GM12865 (cell line): ENCODE measurements at regions not wholly inside any gene's neighbourhood (a gene's known extent, or its start where the extent isn't known, plus 50 kb on each side); places are given as distances from the start of the nearest gene placed in this dataset.

Experiments used
- DNase-seq: peaks from one replicate; pipeline ENCODE4 v3.0.0; 2010; ENCODE audit warnings: low read depth
- H3K4me3 ChIP-seq: 2 replicates; pipeline ENCODE4 v1.5.1; 2011; ENCODE audit warnings: mild to moderate bottlenecking, low read depth, low read length, control low read depth
- TF ChIP-seq, protein P1 (sequence below): IDR thresholded peaks from 2 replicates; pipeline ENCODE4 v1.5.1; 2011; ENCODE audit warnings: low read length, control low read depth, low read depth, inconsistent platforms; ENCODE audit not compliant: insufficient read depth; ENCODE audit errors: missing control alignments

DNA sequence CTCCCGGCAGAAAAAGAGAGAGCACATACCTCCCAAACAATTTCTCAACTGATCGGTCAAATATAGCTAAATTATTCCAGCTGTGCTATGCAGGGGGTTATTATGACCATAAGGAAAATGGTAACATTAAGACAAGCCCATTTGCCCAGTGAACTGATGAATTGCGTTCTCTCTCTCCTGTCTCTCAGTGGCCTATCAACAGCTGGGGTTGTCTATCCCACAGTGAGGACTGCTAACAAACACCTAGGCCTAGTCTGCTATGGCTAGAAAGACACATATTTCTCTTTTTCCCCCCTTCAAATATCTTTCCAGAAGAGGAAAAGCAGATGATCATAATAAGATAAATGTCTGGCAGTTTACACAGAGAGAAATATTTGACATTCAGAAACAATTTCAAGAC lies 263.8 kb upstream of the ELAC2 start:
- DNase-seq: no peak
- TF ChIP-seq, protein P1, sequence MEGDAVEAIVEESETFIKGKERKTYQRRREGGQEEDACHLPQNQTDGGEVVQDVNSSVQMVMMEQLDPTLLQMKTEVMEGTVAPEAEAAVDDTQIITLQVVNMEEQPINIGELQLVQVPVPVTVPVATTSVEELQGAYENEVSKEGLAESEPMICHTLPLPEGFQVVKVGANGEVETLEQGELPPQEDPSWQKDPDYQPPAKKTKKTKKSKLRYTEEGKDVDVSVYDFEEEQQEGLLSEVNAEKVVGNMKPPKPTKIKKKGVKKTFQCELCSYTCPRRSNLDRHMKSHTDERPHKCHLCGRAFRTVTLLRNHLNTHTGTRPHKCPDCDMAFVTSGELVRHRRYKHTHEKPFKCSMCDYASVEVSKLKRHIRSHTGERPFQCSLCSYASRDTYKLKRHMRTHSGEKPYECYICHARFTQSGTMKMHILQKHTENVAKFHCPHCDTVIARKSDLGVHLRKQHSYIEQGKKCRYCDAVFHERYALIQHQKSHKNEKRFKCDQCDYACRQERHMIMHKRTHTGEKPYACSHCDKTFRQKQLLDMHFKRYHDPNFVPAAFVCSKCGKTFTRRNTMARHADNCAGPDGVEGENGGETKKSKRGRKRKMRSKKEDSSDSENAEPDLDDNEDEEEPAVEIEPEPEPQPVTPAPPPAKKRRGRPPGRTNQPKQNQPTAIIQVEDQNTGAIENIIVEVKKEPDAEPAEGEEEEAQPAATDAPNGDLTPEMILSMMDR: no peak
- H3K4me3 ChIP-seq: no peak overlapping the region

DNA sequence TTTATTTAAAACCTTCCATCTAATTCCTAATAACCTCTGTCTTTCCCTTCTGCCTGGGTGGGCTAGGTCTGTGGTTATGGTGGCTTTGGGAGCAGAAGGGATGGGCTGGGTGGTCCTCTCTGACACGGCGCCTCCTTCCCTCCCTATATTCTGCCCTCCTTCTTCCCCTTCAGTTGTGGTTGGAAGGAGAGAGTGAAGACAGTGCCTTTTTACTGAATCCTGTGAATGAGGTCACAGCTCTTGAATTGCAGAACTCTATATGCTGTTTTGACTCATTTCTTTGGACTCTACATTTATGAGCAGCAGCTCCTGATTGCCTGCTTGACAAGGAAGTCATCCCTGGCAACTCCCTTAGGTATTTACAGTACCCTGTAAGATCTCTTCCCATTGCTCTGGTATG lies 256.0 kb upstream of the ELAC2 start:
- DNase-seq: no peak
- H3K4me3 ChIP-seq: no peak overlapping the region
- TF ChIP-seq, protein P1: no peak

DNA sequence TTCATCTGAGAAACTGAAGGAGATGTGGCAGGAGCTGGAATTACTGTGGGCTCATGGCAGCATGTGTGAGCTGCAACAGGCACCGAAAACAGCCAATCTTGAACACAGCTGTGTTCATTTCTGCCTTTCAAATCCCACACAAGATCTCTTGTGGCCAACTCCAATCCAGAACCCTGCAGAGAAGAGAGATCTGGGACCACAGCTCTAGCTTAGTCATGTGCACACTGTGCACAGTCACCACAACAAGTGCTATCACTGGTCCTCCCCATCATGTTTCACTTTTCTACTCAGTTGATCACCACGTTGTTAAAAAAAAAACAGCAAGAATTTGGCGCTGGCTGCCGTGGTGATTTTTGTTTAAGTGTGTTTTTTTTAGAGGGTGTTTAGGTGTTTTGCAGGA lies 254.5 kb upstream of the ELAC2 start:
- TF ChIP-seq, protein P1: no peak
- H3K4me3 ChIP-seq: no peak overlapping the region
- no peak for DNase-seq

DNA sequence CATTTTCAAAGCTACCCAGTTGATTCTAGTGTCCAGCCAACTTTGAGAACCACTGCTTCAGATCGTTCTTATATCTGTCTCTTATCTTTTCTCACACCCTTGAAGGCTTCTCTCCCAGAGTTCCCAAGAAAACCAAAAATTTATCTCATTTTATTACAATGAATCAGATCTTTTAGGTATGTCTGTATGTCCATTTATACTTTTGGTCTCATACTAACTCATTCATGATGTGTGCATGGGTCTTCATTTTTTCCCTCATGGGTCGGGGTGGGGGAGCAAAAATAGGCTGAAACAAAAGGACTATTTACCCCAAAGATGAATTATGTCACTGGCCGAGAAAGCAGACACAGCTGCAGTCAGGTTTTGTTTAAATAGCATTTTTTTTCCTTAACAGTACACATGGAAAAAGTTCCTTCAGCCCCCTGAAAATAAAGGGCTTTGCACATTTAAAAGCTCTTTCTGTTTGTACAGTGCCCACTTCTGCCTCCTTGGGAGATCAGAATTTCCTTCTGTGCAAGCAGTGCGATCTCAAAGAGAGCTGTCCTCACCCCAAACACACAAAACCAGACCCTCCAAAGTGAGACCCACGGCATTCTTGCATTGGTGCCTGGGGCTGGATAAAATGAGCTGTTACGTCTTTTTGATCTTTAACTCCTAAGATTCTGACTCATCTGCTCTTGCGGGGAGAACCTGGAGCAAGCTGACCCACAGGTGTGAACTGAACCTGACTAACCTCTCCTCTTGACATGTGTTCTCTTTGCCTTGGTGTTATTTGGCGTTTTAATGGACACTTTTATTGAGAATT lies 251.2 kb upstream of the ELAC2 start:
- TF ChIP-seq, protein P1: no peak
- no peak overlapping the region for H3K4me3 ChIP-seq
- no peak for DNase-seq

DNA sequence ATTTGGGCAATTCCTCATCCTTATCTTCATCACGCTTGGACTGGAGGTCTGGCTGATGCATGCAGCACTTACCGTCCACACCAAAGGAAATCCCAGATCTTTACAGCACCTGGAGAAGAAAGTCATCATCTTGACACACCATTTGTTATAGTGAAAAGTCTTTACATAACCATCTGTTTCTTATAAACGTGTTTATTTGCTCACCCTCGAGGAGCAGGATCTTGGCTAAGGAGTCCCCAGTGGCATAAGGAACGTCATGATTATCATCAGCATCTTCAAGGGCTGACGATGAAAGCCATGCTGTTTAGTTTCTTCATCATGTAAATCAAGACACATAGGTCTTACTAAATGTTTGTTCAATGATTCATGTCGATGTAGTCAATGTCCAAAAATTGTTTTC lies 248.8 kb upstream of the ELAC2 start:
- DNase-seq: no peak
- TF ChIP-seq, protein P1: no peak

DNA sequence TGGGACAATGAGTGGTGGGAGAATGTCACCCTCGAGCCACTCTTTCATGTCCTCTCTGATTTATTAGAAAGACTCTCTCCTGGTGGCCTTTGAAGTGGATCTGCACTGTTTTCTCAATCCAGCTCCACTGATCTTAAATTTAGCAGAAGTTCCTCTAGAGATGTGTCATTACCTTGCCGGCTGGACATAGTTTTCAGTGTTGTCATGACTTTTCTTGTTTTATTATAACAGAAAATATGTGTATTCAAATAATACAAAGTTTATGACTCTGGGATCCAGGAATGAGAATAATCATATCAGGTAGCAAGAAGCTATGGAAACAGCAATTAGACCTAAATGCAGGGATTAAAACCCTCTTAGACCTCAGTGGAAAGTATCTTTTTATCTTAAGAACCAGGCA lies 247.5 kb upstream of the ELAC2 start:
- DNase-seq: no peak
- H3K4me3 ChIP-seq: no peak overlapping the region
- TF ChIP-seq, protein P1: no peak

More for the DNA sequence above, 248.8 kb upstream of the ELAC2 start:
- no peak overlapping the region for H3K4me3 ChIP-seq

DNA sequence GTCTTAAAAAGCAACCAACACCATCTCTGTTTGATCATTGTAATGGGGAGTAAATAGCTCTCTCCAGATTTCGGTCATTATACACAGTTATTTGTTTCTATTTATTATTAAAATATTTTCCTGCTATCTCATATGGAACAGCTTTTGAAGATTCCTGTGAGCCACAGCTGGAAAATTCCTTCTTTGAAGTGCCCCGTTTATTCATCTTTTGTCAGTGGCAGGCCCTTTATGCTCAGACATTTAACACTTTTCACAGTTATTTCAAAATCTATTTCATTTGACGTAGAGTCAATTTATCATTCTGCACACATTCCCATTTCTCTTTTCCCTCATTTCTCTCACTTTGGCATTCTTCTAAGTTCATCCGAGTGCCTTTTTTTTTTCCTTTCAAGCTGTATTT lies 245.9 kb upstream of the ELAC2 start:
- TF ChIP-seq, protein P1: no peak
- H3K4me3 ChIP-seq: no peak overlapping the region
- no peak for DNase-seq
